ENCODE measurements at regions not wholly inside any gene's neighbourhood (a gene's known extent, or its start where the extent isn't known, plus 50 kb on each side); places are given as distances from the start of the nearest gene placed in this dataset.

GRCh38 chr13:106104281-106104901 lies 431.1 kb downstream of the EFNB2 start:
- DNase-seq (ENCODE audit: low spot score): no peak
- ATAC-seq (ENCODE audit: low FRiP score): no peak
- no peak for TF ChIP-seq CTCF (IDR thresholded peaks at IDR 0.05)

DNA sequence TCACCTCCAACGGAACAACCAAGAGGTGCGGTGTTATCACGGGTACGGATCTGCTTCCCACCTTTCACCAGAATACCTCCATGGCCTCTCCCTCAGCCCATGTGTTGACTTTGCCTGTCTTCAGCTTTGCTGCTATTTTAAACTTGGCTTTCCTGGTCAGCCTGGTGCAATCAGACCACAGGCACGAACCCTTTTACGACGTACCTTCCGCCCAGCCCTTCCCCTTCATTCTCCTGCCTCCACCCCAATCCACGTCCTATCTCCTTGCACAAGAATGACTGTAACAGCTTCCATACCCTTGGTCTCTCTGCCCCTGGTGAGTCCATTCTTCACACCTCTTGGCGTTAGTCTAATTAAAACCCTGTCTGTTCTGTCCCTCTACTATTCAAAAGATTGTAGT lies 431.7 kb downstream of the EFNB2 start:
- ATAC-seq (ENCODE audit: low FRiP score) (no peak), DNase-seq (ENCODE audit: low spot score) (no peak)
- no peak for TF ChIP-seq CTCF (IDR thresholded peaks at IDR 0.05)

DNA sequence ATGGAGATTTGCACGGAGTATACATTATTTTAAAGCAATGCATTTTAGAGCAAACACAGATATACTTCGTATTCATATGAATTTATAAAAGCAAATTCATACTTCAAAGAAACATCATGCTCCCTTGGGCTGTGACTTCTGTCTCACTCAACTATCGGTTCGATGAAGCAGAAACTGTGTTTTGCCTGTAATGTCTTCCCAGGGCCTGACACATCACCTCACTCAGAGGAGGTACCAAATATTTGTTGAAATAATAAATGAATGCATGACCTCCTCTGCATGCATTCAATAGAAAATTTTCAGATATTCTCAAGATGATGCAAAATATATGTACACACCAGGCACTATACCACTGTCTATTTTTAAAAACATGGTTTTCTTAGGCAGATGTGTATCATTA lies 432.7 kb downstream of the EFNB2 start:
- DNase-seq (ENCODE audit: low spot score) (no peak), ATAC-seq (ENCODE audit: low FRiP score) (no peak)
- TF ChIP-seq CTCF (IDR thresholded peaks at IDR 0.05): no peak

GRCh38 chr13:106101201-106101600 lies 434.3 kb downstream of the EFNB2 start:
- TF ChIP-seq CTCF (IDR thresholded peaks at IDR 0.05): no peak
- DNase-seq (ENCODE audit: low spot score): no peak
- no peak for ATAC-seq (ENCODE audit: low FRiP score)

DNA sequence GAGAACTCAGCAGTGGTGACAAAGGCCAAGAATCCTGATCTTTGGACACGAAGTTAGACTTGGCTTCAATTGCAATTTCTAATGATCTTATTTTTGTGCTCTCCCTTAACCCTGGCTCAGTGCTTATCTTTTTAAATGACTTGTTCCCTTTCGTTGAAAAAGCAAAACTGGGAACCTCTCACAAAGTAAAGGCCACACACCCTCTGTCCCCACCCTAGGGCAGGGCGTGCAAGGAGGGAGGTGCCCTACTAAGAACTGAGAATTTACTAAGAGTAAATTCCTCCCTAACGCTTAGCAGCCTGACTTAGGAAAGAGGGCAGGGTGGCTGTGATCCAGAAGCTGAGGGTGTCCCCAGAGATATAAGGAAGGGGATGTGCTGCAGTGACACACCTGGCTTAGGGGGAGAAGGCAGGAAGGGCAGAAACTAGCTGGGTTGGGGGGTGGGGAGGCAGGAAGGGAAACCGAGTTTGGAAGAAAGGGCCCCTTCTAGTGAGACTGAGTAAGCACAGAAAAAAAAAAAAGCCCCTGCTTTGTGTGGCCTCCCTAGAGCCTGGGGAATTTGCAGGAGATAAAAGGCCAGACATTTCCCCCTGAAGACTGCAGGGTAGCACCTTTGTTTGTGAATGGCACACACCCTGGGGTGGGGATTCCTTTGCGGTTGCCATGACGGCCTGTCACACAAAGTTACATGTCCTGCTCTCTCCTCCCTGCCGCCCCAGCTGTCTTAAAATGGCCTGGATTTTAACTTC lies 435.1 kb downstream of the EFNB2 start:
- no peak for DNase-seq (ENCODE audit: low spot score)
- no peak for ATAC-seq (ENCODE audit: low FRiP score)
- no peak for TF ChIP-seq CTCF (IDR thresholded peaks at IDR 0.05)

- TF ChIP-seq CTCF (IDR thresholded peaks at IDR 0.05): no peak
- DNase-seq (ENCODE audit: low spot score) (no peak), ATAC-seq (ENCODE audit: low FRiP score) (no peak)
Measured at GRCh38 chr13:106099765-106100164, 435.7 kb downstream of the EFNB2 start.

DNA sequence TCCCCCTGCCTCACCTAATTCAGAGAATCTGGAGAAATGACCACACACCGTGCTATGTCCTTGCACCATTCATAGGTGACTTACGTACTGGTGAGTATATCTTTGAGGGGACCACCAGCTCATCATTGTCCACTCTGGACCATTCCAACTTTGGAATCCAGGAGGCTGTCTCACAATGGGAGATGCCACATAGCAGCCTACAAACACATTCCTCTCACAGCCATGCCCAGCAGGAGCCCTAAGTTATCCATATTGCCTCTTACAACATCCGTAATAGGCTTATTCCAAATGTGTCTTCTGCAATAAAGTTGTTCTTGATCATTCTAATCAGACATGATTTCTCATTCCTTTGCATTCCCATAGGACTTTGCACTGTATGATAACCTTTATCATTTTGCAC lies 436.7 kb downstream of the EFNB2 start:
- TF ChIP-seq CTCF (IDR thresholded peaks at IDR 0.05): no peak
- no peak for ATAC-seq (ENCODE audit: low FRiP score)
- DNase-seq (ENCODE audit: low spot score): no peak

Data from omental fat pad (tissue), 3 donors.